HG02678 (cell line): ENCODE measurements at regions not wholly inside any gene's neighbourhood (a gene's known extent, or its start where the extent isn't known, plus 50 kb on each side); places are given as distances from the start of the nearest gene placed in this dataset.

Source experiments
- ATAC-seq: cut with Tn5 transposase; IDR thresholded peaks from one replicate; pipeline ENCODE4 v1.9.1; 2021; ENCODE audit warnings: mild to moderate bottlenecking, moderate library complexity; ENCODE audit not compliant: unreplicated experiment

DNA sequence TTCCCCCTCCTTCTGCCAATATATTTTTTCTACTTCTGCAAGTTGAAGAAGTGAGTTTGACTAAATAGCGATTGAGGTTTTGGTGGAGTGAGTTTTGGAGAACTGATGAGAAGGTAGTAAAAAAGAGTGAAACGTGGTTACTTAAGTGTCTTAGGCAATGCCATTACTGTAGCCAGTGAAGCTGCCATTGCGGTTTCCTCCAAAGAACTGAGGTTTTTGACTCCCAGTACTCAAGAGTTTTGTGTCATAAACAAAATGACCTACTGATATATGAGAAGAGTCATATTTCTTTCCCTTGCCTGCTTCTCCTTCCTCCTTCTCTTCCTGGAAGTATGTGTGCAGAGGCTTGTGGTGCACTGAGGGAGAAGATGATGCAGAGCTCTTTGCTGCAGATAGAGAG lies 554.5 kb upstream of the MAP3K7 start:
- no peak for ATAC-seq

DNA sequence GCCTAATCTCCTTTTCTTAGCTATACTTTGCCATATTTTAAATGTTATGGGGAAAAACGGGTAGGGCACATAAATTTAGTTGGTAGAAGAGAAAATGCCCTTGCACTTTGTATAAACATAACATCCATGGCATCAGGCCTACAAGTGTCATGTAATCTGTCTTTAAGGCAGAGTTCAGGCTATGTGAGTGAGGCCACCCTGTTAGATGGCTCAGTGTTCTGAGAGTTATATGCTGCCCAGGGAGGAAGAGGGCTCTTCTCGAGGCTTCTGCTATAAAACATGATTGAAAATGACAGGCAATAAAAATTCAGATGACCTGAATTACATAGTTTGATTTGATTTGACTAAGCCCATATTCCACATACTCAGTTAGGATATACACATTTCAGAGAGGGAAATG lies 553.6 kb upstream of the MAP3K7 start:
- ATAC-seq = no peak

DNA sequence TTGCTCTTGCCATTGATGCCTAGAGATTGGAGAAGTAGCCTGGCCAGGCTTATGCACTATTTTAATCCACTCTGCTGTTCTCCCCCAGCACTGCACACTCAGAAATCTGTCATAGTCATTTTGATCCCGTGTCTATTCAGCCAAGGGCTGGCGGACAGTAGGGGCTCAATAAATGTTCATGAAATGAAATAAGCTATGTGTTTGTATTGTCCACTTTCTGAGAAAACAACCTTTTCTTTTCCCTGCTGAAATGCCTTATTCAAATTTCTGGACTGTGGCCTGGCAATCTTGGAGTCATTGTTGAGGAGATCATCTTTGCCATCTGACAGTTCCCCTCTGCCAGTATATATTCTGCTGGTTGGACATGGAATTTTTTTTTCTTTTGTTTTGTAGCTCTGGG lies 550.4 kb upstream of the MAP3K7 start:
- no peak for ATAC-seq

DNA sequence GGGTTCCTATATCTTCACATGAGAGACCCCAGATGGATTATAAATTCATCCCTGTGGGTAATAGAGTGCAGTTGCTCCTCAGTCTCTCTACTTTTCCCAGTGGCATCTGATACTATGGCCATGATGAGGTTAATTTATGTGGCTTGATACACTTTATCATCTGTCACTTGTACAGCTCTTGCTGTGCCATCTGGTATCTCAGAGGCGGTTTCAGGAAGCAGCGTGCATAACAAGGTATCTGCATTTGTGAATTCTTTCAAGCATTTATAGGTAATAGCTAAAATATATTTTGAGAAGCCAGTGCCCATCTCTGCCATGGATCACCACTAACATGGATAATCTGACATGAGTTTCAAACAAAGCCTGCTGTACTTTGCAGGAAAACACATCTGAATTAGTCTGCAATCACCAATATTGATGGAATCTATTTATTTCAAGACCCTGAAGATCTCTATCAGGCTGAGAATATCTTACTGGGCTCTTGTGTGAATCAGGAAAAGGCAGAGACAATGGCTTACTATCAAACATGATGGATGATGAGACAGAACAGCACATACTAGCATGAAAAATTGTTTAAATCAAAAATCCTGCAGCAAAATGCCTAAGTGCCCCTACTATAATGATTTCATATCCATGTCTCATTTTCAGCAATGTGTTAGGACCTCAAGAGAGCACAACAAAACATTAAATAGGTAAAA lies 548.7 kb upstream of the MAP3K7 start:
- ATAC-seq = no peak

DNA sequence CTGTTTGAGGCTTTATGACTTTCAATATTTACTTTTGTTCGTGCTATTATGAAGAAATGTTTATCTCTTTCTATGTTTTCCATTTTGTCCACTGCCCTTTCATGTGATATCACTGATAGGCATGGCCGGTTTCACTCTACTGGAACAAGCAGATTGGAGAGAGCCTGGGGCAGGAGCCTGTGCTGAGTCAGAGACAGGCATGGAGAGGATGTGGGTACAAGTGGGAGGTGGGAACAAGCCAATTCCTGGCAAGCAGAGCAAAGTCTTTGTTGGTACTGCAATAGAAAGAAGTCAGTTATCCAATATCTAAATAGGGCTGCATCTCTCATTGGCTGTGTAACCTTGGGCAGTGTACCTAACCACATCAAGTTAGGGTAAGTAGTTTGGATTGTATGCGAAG lies 545.6 kb upstream of the MAP3K7 start:
- no peak for ATAC-seq

DNA sequence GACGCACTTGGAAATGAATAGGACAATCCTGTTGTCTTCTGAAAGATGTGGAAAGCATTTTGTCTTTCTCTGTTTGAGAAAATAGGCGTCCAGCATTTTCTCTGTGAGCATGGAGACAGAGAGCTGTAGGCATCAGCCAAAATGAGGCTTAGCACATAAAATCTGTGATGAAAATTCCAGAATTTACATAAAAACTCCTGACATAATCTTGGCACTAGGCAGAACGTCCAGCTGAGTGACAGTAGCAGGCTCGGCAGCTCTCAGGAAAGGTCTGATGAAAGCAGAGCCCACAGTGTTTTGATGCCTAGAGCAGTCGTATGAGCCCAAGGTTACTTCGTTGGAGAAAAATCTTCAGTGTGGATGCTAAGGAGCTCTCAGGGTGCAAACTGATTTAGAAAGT lies 543.3 kb upstream of the MAP3K7 start:
- ATAC-seq = no peak

DNA sequence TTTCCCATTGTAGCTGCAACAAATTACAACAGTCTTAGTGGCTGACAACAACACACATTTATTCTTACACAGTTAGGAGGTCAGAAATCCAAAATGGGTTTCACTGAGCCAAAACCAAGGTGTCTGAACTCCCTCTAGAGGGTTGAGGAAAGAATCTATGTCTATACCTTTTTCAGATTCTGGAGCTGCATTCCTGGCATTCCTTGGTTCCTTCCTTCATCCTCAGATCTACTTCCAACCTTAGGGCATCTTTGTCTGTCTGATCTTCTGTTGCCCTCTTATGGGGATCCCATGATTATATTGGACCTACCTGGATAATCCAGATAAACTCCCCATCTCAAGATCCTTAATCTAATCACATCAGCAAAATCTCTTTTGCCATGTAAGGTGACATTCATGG lies 540.9 kb upstream of the MAP3K7 start:
- no peak for ATAC-seq

DNA sequence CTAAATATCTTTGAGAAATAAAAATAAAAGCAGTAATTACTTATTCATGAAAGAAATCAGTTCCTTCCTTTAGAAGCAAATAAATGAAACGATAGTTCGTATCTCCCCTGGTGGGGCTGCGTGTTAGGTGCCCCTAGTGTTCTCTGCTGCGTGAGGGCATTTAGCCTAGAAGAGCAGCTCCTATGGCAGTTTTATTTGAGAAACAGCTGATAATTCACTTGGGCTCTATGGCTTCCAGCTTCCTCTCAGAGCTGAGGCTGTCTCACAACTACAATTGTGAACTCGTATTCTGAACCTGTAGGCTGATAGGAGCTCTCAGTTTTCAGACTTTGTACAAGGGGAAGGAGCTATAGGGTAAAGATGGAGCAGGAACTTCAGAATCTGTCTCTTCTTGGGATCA lies 540.0 kb upstream of the MAP3K7 start:
- ATAC-seq = no peak

DNA sequence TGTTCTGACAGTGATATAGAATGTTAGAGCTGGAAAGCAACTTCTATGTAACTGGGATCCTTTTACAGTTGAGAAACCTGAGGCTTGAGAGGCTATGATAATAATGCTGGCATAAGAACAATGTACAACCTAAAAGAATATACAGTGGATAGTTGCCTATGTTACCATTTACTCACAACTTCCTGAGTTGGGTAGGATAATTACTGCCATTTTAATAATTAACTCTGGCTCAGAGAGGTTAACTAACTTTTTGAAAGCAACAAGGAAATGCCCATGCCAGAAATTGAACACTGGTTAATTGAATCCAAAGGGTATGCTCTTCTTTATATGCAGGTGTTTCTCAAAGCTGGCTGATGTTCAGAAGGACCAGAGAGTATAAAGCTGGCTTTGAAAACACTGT lies 530.7 kb upstream of the MAP3K7 start:
- no peak for ATAC-seq

DNA sequence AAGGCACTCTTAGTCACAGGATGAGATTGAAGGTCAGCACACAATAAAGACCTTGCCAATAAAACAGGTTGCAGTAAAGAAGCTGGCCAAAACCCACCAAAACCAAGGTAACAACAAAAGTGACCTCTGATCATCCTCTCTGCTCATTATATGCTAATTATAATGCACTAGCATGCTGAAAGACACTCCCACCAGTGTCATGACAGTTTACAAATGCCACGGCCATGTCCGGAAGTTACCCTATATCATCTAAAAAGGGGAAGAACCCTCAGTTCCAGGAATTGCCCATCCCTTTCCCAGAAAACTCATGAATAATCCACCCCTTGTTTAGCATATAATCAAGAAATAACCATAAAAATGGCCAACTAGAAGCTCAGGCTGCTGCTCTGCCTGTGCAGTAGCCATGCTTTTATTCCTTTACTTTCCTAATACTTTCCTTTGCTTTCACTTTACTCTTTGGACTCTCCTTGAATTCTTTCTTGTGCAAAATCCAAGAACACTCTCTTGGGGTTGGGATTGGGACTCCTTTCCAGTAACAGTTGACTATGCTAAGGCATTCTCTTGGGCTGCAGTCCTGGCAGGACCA lies 527.3 kb upstream of the MAP3K7 start:
- ATAC-seq = no peak

DNA sequence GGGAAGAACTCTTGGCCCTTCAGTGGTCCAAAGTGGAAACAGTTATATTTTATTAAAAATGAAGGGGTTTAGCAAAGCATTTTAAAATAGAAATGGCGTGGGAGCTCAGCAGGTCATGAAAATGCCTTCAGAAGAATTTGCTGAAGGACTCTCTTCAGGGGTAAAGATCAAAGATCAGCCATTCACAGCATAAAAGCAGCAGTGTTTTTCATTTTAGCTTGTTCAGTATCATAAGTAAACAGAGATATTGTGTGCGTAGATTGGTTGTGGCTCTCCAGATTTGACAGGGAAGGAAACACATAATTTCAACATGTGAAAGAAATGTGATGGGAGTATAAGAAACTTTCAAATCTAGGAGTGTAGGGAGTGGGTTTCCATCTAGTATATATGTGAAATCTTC lies 519.2 kb upstream of the MAP3K7 start:
- ATAC-seq = no peak

DNA sequence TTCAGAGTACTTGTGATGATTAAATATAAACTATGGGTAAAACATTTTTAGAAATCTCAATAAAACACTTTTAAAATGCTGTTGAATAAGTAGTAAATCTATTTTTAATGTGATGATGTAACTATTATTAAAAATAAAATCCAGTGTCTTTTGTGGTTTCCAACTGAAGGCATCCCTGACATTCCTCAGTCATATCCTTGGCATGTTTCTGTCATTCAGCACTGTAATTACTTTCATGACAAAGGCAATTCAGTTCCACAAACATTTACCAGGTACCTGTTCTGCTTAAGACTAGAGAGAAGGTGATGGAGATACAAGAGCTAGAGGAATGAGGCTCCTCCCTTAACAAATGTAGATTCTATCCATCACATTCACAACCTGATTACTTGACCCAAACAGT lies 518.7 kb upstream of the MAP3K7 start:
- no peak for ATAC-seq

DNA sequence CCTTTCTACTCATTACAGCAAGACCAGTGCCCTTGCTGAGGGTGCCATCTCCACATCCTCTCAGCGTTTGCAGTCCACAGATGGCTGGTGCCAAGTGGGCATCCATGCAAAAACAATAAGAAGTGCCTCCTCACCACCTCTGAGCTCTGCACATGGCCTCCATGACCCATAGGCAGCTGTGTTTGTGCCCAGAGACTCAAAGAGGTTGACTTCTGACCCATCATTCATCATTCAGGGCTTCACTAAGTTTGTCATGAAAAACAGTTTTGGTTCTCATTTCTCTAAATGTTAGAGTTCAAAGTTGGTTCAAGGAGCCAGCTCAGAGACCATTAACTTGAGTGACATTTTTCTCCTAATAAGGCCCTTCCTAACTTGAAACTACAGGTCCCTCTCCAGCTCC lies 512.6 kb upstream of the MAP3K7 start:
- ATAC-seq = no peak

DNA sequence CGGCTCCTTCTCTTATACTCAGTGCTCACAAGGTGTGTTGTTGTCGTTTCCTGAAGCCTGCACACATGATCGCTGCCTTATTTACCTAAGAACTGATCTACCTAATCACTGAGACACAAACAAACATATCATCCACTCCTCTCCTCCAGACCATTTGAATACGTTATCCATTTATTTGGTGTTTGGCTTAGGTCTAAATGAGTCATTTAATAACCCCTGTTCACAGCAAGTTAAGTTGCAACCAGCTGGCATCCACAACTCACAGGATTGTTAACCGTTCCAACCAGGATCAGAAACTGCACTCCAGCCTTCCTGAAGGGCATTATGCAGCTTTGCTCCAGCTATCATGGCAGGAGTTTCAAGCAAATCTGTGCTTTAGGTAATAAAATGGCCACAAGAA lies 511.1 kb upstream of the MAP3K7 start:
- ATAC-seq = no peak

DNA sequence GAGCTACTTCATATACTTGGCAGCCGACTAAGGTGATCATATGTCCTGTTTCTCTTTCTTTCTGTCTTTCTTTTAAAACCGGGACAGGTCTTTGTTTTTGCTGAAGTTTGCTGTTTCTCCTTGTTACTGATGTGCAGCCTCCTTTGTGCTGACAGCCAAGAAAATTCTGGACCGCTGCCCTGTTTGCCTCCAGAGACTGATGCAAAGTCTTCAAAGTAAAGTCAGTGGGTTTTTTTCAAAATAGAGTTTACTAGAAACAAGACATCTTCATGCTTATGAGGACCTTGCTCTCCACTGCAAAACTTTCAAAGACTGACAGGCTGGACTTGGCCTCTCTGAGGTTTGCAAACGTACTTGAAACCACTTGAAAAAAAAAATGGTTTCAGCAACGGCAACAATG lies 510.5 kb upstream of the MAP3K7 start:
- no peak for ATAC-seq

DNA sequence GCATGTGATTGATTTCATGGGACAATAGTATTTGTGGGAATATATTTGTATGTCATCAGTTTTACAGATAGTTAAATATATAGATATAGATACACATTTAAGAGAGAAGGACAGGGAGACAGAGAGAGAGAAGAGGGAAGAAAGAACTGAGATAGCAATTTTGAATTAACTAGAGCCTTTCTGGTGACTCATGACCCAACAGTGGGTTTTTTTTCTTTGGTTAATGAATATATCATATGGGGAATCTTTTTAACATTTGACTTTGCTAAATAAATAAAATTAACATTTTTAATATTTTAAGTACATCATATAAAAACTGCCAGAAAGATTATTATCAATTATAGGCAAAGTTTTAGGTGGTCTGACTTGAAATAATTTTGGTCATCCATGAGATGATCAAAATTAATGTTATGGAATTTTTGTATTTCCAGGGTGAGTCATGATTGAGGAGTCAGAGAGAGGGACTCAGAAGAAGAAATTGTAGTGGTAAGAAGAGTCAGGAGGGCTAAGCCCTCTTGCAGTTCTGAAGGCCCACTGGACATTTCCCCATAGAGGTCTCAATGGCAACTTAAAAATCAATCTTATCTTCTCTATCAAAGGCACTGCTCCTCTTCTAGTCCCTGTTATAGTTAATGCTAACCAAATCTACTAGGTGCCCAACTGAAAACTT lies 508.1 kb upstream of the MAP3K7 start:
- no peak for ATAC-seq

DNA sequence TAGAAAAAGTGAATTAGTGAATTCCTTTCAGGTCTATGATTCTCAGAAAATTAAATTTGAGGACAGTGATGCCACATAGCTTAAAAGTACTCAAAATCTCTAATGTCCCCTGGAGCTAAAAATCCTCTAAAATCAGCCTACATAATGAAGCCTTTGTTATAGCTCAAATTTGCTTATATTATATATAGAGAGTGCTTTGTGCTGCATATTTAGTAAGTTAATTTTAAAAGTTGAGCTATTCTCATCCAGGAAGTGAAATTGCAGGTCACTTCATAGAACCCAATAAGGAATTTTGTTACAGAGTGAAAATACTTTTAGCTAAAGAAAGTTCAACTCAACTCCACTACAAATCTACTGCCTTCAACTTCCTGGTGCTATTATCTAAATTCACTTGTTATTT lies 507.5 kb upstream of the MAP3K7 start:
- ATAC-seq = no peak

DNA sequence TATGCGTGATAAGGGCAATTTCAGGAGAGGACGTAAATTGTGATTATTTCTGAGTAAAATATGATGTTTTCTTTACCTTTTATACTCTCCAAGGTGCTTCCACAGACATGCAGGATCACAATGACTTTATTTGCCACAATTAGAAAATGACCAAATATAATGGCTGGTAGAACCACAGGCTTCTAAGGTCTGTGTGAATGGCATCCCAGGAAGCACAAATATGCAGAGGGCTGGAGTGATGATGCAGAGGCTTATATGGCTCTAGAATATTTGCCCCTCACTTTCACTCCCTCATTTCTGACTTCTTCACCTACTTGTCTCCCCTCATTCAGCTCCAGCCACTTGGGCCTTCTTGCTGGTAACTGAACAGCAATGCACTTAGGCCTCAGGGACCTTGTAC lies 502.1 kb upstream of the MAP3K7 start:
- no peak for ATAC-seq

DNA sequence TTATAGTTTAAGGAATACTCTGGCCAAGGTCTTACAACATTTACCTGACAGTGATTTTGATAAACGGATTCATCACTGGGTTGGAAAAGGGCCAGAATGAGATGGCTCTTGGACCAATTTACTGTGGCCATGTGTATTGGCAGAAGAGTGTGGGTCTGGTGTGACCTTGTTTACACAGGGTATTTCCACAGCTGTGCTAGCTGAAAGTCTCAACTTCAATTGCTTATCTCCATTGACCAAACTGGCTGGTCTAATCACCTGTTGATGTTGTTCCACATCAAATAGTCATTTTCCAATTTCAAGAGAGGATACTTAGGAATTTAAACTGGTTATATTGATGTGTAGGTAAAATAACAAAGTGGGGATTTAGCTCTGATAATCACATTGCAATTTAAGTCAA lies 501.6 kb upstream of the MAP3K7 start:
- no peak for ATAC-seq

DNA sequence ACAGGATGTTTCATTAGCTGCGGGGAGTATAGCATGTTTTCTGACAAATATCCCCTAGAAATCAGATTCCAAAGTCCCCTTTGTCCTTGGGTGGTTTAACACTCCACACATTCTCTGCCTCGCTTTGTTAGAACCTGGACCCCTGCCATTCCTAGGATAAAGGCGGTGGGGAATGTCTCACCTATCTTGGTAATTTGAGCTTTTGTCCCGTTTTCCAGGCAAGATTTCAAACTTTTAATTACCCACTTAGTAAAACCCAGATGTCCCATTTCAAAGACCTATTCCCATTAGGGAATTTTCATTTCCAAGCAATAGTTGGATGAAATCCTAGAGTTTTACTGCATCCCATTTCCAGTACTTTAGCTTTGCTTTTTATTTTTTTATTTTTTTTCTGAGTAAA lies 501.0 kb upstream of the MAP3K7 start:
- ATAC-seq = no peak

DNA sequence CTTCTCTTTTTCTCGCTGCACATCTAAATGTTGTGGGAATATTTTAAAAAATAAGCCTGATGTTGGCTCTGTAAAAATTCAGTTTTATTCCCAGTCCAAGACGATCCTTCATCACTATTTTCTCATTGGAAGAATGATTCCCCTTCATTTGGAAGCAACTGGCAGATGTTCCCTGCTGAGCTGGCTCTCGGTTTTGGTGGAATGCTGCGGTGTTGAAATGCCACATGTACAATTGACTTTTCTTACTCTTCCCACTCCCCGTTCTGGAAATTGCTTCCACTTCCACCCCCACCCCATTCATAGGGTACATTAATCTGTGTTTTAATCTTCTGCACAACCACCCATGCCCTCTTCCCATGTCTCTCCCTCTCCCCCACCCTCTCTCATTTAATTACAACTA lies 496.3 kb upstream of the MAP3K7 start:
- no peak for ATAC-seq

DNA sequence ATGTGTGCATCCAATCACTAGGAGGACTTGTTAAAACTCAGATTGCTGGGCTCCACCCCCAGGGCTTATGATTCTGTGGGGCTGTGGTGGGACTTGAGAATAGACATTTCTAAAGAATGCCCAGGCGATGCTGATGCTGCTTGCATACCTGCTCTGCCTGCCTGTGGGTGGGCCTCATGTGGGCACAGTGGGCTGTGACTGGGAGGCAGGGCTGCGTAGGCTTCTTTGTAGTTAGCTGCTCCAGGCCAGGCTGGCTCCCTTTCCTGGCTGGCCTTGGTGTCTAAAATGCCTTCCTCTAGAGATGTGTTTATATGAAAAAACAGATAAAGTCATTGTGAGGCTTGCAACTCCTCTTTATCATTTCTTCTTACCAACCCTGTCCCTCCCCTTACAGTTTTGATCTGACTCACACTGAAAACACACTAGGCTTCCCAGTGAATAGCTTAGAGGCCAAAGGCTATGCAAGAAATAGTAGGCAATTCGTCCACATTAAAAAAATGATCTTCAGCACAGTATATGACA lies 495.5 kb upstream of the MAP3K7 start:
- ATAC-seq = no peak
